ENCODE measurements at regions not wholly inside any gene's neighbourhood (a gene's known extent, or its start where the extent isn't known, plus 50 kb on each side); places are given as distances from the start of the nearest gene placed in this dataset.

- DNase-seq = no peak
Observed at GRCh38 chr1:8203551-8203950, 114.4 kb upstream of the SLC45A1 start.

GRCh38 chr1:8203056-8203455 lies 114.9 kb upstream of the SLC45A1 start:
- DNase-seq = peak in 1 of 56 donors; percentile 44

- peak in 13 of 56 donors; percentile 3 to 44 (median 14) for DNase-seq
Observed at GRCh38 chr1:8202182-8202905, 115.6 kb upstream of the SLC45A1 start.

GRCh38 chr1:8201331-8201861 lies 116.5 kb upstream of the SLC45A1 start:
- DNase-seq = no peak

- DNase-seq = no peak
Observed at GRCh38 chr1:8200317-8201115, 117.4 kb upstream of the SLC45A1 start.

GRCh38 chr1:8198522-8198921 lies 119.4 kb upstream of the SLC45A1 start:
- no peak for DNase-seq

GRCh38 chr1:8197493-8198282 lies 120.2 kb upstream of the SLC45A1 start:
- no peak for DNase-seq

DNA sequence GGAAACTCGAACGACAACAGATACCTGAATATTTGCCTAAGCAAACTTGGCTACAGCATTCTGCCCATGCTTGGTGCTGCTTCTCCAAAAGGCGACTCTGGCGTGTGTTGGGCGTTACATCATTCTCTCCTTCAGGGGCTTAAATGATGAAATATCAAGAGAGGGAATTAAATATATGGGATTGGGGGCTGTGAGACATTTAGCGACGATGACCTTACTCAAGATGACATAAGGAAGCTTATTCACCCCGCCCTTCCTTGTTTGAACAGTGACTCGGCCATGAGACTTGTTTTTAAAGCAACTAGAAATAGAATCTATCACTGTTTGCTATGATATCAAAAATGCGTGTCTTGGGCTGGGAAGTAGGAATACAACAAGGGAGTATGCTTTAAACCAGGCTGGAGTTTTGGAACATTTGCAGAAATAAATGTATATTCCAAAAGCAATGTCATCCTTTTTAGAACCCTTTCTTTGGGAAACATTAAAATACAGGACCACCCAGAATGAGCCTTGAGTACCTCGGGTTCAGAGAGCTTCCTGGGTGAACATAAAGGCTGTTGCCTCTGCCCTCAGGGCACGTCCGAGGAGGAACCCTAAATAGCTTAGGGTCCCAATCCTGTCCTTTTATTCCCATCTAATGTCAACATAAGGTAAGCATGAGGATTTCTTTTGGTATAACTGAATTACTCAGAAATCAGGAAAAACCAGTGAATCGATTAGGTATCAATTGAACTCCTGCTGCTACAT lies 123.3 kb upstream of the SLC45A1 start:
- no peak for DNase-seq

DNA sequence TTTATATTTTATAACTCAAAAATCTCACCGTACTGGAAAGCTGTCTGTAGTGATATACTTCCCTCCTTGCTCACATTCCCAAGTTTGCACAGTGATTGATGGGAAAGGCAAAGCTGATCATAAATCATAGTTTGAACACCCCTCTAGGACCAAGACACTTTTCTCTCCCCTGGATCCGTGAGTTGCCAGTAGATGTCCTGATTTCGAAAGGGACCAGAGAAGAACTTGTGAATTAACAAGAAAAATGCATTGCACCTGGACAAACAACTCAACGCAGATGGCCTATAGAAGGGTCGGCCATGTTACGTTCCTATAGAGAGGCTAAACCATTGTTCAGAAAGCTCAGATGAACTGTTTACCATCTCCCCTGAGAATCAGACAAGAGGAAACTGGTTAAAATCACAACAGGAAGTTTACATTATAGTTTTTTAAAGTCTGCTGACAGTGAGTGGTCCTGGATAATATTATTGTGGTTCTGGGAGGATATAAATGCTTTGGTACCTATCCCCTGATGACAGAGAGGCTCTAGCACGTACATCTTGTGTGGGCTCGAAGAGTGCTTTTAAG lies 124.0 kb upstream of the SLC45A1 start:
- no peak for DNase-seq

- no peak for DNase-seq
Observed at GRCh38 chr1:8191474-8191873, 126.4 kb upstream of the SLC45A1 start.

GRCh38 chr1:8189931-8190483 lies 127.9 kb upstream of the SLC45A1 start:
- no peak for DNase-seq

- no peak for DNase-seq
Observed at GRCh38 chr1:8185400-8185799, 132.5 kb upstream of the SLC45A1 start.

GRCh38 chr1:8184301-8184700 lies 133.6 kb upstream of the SLC45A1 start:
- no peak for DNase-seq

GRCh38 chr1:8182034-8182761 lies 135.7 kb upstream of the SLC45A1 start:
- DNase-seq = no peak

DNA sequence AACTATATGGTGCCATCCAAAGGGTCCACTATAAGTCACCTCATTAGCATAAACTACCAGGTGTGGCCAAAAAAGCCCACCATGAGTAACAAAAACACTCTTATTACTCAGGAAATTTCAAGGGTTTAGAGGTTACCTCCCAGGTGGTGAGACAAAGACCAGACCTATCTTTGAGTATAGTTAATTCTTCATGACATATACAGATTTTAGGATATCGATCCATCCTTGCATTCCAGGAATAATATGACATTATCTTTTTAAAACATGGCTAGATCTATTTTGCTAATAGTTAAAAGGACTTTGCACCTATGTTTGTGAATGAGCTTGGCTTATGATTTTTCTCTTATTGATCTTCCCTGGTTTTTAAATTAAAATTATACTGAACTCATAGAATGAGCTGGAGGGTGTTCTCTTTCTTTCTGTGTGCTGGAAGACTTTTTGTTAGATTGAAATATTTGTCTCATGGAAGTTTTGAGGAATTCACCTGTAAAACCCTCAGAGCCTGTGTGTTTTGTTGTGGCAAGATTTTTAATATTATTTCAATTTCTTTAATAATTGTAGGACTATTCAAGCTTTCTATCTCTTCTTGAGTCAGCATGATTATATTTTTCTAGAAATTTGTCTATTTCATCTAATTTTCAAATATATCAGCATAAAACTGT lies 138.7 kb upstream of the SLC45A1 start:
- DNase-seq = no peak

- no peak for DNase-seq
Observed at GRCh38 chr1:8176279-8176678, 141.6 kb upstream of the SLC45A1 start.

GRCh38 chr1:8174807-8175206 lies 143.1 kb upstream of the SLC45A1 start:
- no peak for DNase-seq

DNA sequence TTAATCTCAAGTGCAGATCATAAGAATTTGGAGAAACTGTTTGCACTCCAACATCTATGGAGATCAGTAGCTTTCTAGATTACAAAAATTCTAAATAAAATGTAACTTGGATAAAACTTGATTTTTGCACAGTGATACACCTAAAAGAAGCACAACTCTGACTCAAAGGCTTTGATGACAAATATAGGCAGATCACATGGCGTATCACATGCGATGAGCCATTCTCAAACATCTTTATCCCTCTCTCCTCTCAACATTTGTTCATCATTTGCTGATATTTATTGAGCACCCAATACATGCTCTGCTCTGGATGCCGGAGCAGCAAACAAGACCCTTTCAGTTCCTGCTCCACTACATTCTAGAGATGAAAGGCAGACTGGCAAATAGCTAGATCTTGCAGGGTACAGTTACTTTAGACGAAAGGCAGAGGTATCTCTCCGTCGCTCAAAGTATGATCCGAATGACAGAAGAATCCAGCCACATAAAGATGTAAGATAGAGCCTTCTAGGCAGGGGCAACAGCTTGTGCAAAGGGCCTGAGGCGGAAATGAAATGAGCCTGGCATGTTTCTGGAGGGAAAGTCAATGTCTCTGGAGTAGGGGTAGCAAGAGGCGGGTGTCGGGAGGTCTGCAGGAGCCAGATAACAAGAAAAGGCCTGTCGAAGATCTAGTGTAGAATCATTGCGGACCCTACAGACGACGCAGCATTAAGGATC lies 145.8 kb upstream of the ERRFI1 start:
- DNase-seq = no peak
